K562 (cell line): ENCODE measurements at regions not wholly inside any gene's neighbourhood (a gene's known extent, or its start where the extent isn't known, plus 50 kb on each side); places are given as distances from the start of the nearest gene placed in this dataset.

ENCODE experiments used
- ATAC-seq: fragments of 200-7000 bp; cut with Tn5 transposase; 3 replicates; pipeline ENCODE4 v1.9.1; 2020; ENCODE audit warnings: moderate library complexity
- BruUV-seq: library from RNA; stranded (reverse); fragments of 400-500 nt; replicated peaks from 2 replicates; lab custom pipeline; 2021; lab: Mats Ljungman, UMichigan
- CTCF ChIA-PET: fragments of 300-600 bp; formaldehyde crosslinking; extraction: SDS; loops from one replicate; lab custom pipeline; 2021; ENCODE audit warnings: low intra/inter-chr PET ratio; lab: Yijun Ruan, JAX
- POLR2A ChIA-PET: fragments of 300-600, 350-650 bp; sonication (Branson Sonifier 250); formaldehyde crosslinking; extraction: SDS; loops from one replicate; lab custom pipeline; 2021; ENCODE audit warnings: antibody characterized with exemption, inconsistent platforms; lab: Yijun Ruan, JAX
- DNase-seq, 4 experiments: peaks; one replicate each; pipeline versions ENCODE4 v3.0.0 to v3.0.0-alpha.2; 2011 to 2018; ENCODE audit warnings: low spot score in 3 of 4, mixed read lengths in 3 of 4; ENCODE audit errors: extremely low read depth in 1 of 4
- FAIRE-seq: peaks from 2 replicates; lab custom pipeline; 2011; peaks lifted over from hg19 to GRCh38; lab: Jason Lieb, UNC
- H2AFZ ChIP-seq: 2 replicates; pipeline ENCODE4 v1.6.0; 2011; ENCODE audit warnings: low read depth, low read length, control low read depth, inconsistent platforms
- H3K27ac ChIP-seq: fragments of 200-600 bp; 3 replicates; pipeline ENCODE4 v1.8.0; 2011; ENCODE audit warnings: low read depth, mild to moderate bottlenecking, control low read depth, inconsistent platforms, low read length, moderate library complexity, mixed read lengths; ENCODE audit errors: extremely low read depth
- H3K27me3 ChIP-seq, 2 experiments: fragments of 300-600 bp in 1 of 2; 2 replicates in 1 of 2; 3 replicates in 1 of 2; pipeline versions ENCODE4 v1.6.0 to v1.8.0; 2011; ENCODE audit warnings: inconsistent platforms in 2 of 2, low read length in 2 of 2, mild to moderate bottlenecking in 1 of 2, mixed read lengths in 1 of 2, moderate library complexity in 1 of 2; ENCODE audit not compliant: control insufficient read depth in 2 of 2, insufficient read depth in 2 of 2
- H3K36me3 ChIP-seq: fragments of 300-600 bp; 3 replicates; pipeline ENCODE4 v1.8.0; 2011; ENCODE audit warnings: mild to moderate bottlenecking, low read length, inconsistent platforms; ENCODE audit not compliant: control insufficient read depth, insufficient read depth
- H3K4me1 ChIP-seq, 2 experiments: fragments of 200-600 bp in 1 of 2; replicated peaks in 1 of 2; 2 replicates in 1 of 2; 3 replicates in 1 of 2; pipeline versions ENCODE4 v1.5.1 to v1.8.0; 2011; ENCODE audit warnings: inconsistent platforms in 2 of 2, low read length in 2 of 2, mild to moderate bottlenecking in 1 of 2, mixed read lengths in 1 of 2, moderate library complexity in 1 of 2; ENCODE audit not compliant: control insufficient read depth in 2 of 2, insufficient read depth in 2 of 2
- H3K4me2 ChIP-seq: 2 replicates; pipeline ENCODE4 v1.6.1; 2011; ENCODE audit warnings: low read length, control low read depth, inconsistent platforms, mixed read lengths; ENCODE audit not compliant: insufficient read depth
- H3K4me3 ChIP-seq: fragments of 200-600 bp; sonication (generic), shearing (Covaris generic); 2 replicates; pipeline ENCODE4 v1.5.1; 2016; ENCODE audit warnings: control low read depth, inconsistent platforms
- H3K79me2 ChIP-seq: fragments of 200-600 bp; 3 replicates; pipeline ENCODE4 v1.8.0; 2011; ENCODE audit warnings: low read length, inconsistent platforms; ENCODE audit not compliant: control insufficient read depth, insufficient read depth
- H3K9ac ChIP-seq, 2 experiments: 2 replicates each; pipeline versions ENCODE4 v1.6.0 to v1.6.1; 2011; ENCODE audit warnings: low read depth in 2 of 2, low read length in 2 of 2, control low read depth in 1 of 2, inconsistent platforms in 1 of 2, mild to moderate bottlenecking in 1 of 2, mixed read lengths in 1 of 2; ENCODE audit not compliant: insufficient read depth in 1 of 2
- H3K9me1 ChIP-seq: one replicate; pipeline ENCODE4 v1.6.0; 2011; ENCODE audit warnings: inconsistent platforms, mild to moderate bottlenecking, low read length, moderate library complexity; ENCODE audit not compliant: control insufficient read depth, insufficient read depth
- H3K9me3 ChIP-seq: replicated peaks from 2 replicates; pipeline ENCODE4 v1.5.1; 2011; ENCODE audit warnings: low read depth, low read length, inconsistent platforms; ENCODE audit not compliant: control insufficient read depth, insufficient read depth
- H4K20me1 ChIP-seq: replicated peaks from 2 replicates; pipeline ENCODE4 v1.6.1; 2011; ENCODE audit warnings: low read length, inconsistent platforms, mixed read lengths; ENCODE audit not compliant: control insufficient read depth, insufficient read depth
- CC2D1A ChIP-seq: fragments of 450-650 bp; IDR thresholded peaks from 2 replicates; pipeline ENCODE4 v1.6.1; 2017; ENCODE audit warnings: mild to moderate bottlenecking
- CEBPG ChIP-seq, 3 experiments: fragments of 200-800 bp in 1 of 3; sonication (Bioruptor generic) in 1 of 3; sonication (generic) in 1 of 3; formaldehyde crosslinking in 1 of 3; IDR thresholded peaks in 2 of 3; conservative IDR thresholded peaks in 1 of 3; 2 replicates each; pipeline versions ENCODE4 v1.6.1 to v1.8.0; 2016 to 2022; ENCODE audit warnings: missing compliant biosample characterization in 2 of 3, missing genetic modification characterization in 2 of 3, mild to moderate bottlenecking in 1 of 3, missing genetic modification reagents in 1 of 3
- CREB1 ChIP-seq, 2 experiments: sonication (generic) in 1 of 2; formaldehyde crosslinking in 1 of 2; IDR thresholded peaks; 2 replicates each; pipeline versions ENCODE4 v1.6.1 to v1.8.0; 2012 to 2022; ENCODE audit warnings: inconsistent platforms in 1 of 2, mild to moderate bottlenecking in 1 of 2, missing genetic modification reagents in 1 of 2, moderate library complexity in 1 of 2
- DDX20 ChIP-seq: fragments of 450-650 bp; IDR thresholded peaks from 2 replicates; pipeline ENCODE4 v1.6.1; 2016; ENCODE audit warnings: missing genetic modification characterization, low read depth, mild to moderate bottlenecking, missing compliant biosample characterization, moderate library complexity
- FOXO4 ChIP-seq: fragments of 450-650 bp; formaldehyde crosslinking; IDR thresholded peaks from 2 replicates; pipeline ENCODE4 v1.4.0; 2020; ENCODE audit warnings: mild to moderate bottlenecking, moderate library complexity
- HDAC2 ChIP-seq: fragments of 450-650 bp; IDR thresholded peaks from 2 replicates; pipeline ENCODE4 v1.6.1; 2016; ENCODE audit warnings: mild to moderate bottlenecking
- KDM4B ChIP-seq, 2 experiments: fragments of 450-650 bp in 1 of 2; sonication (generic) in 1 of 2; IDR thresholded peaks; 2 replicates each; pipeline ENCODE4 v1.6.1; 2016 to 2017; ENCODE audit warnings: borderline replicate concordance in 2 of 2, antibody characterized with exemption in 1 of 2, low read depth in 1 of 2, mild to moderate bottlenecking in 1 of 2
- LCOR ChIP-seq: sonication (generic); formaldehyde crosslinking; IDR thresholded peaks from 2 replicates; pipeline ENCODE4 v1.8.0; 2022; ENCODE audit warnings: mild to moderate bottlenecking, missing genetic modification reagents
- MITF ChIP-seq: IDR thresholded peaks from 2 replicates; pipeline ENCODE4 v1.6.1; 2014; ENCODE audit warnings: antibody characterized with exemption
- MXI1 ChIP-seq: IDR thresholded peaks from 2 replicates; pipeline ENCODE4 v1.6.1; 2011; ENCODE audit warnings: low read depth, mild to moderate bottlenecking, improper control_type of control experiment, low read length
- NUFIP1 ChIP-seq: fragments of 450-650 bp; IDR thresholded peaks from 2 replicates; pipeline ENCODE4 v1.6.1; 2018; ENCODE audit not compliant: partially characterized antibody
- PATZ1 ChIP-seq: fragments of 250-450 bp; sonication (Bioruptor Pico); IDR thresholded peaks from 2 replicates; pipeline ENCODE4 v1.5.0; 2020; ENCODE audit warnings: mild to moderate bottlenecking, borderline replicate concordance
- RFX7 ChIP-seq: fragments of 250-450 bp; sonication (Bioruptor Pico); IDR thresholded peaks from 2 replicates; pipeline ENCODE4 v1.5.1; 2021; ENCODE audit warnings: mild to moderate bottlenecking
- RNF2 ChIP-seq: sonication (generic); IDR thresholded peaks from 2 replicates; pipeline ENCODE4 v1.6.1; 2016
- ZFP91 ChIP-seq: sonication (generic); formaldehyde crosslinking; IDR thresholded peaks from 2 replicates; pipeline ENCODE4 v1.8.0; 2022; ENCODE audit warnings: mild to moderate bottlenecking, missing genetic modification reagents
- ZNF140 ChIP-seq: fragments of 250-450 bp; sonication (Bioruptor Pico); IDR thresholded peaks from 2 replicates; pipeline ENCODE4 v1.8.0; 2021; ENCODE audit warnings: moderate library complexity, mild to moderate bottlenecking, inconsistent platforms
- ZNF431 ChIP-seq: sonication (generic); formaldehyde crosslinking; IDR thresholded peaks from 2 replicates; pipeline ENCODE4 v1.8.0; 2022; ENCODE audit warnings: mild to moderate bottlenecking, missing genetic modification reagents
- ZNF561 ChIP-seq: fragments of 450-650 bp; formaldehyde crosslinking; conservative IDR thresholded peaks from 2 replicates; pipeline ENCODE4 v1.4.0; 2020; ENCODE audit warnings: mild to moderate bottlenecking, moderate library complexity
- WGBS: fragments of 100-300 bp; shearing (Covaris generic); methylation state at CpG from one replicate; pipeline ENCODE4 v1.1.6; 2016; ENCODE audit warnings: low coverage, mixed read lengths; ENCODE audit not compliant: insufficient coverage; ENCODE audit errors: missing lambda C conversion rate; 5-methylcytosine and 5-hydroxymethylcytosine counted together
- in situ Hi-C: fragments of 300-500 bp; cut with MboI; formaldehyde crosslinking; loops from 4 replicates; pipeline ENCODE4 v1.15.0; 2018; ENCODE audit warnings: inconsistent platforms, mixed read lengths
- intact Hi-C: fragments of 100-400 bp; cut with micrococcal nuclease; formaldehyde crosslinking; loops from 2 replicates; pipeline ENCODE4 v1.14.2; 2022

- H2AFZ ChIP-seq: no peak overlapping the region
- DNase-seq (no peak), FAIRE-seq (no peak), ATAC-seq (no peak)
- intact Hi-C loops (no loop called here), in situ Hi-C loops (no loop called here)
- H3K4me2 ChIP-seq: no peak overlapping the region
- no peaks in the 10 kb centered on the region for H3K79me2 ChIP-seq
- no TSS peak for BruUV-seq
- H4K20me1 ChIP-seq: no peaks in the 10 kb centered on the region
- H3K9me3 ChIP-seq: no peaks in the 10 kb centered on the region
- TF ChIP-seq RNF2 (no peak), KDM4B (IDR thresholded peaks at IDR 0.05; ENCODE audit: borderline replicate concordance in 2 of 2, low read depth in 1 of 2) (no peak), CC2D1A (no peak), PATZ1 (no peak), RFX7 (CRISPR knock-in tag) (no peak), HDAC2 (no peak), MXI1 (no peak), LCOR (no peak), ZFP91 (CRISPR knock-in tag) (no peak), MITF (no peak), ZNF140 (CRISPR knock-in tag) (no peak), ZNF431 (CRISPR knock-in tag) (no peak), DDX20 (tag) (no peak), CREB1 (IDR thresholded peaks at IDR 0.05) (no peak), CREB1 (CRISPR knock-in tag; IDR thresholded peaks at IDR 0.05) (no peak), FOXO4 (CRISPR knock-in tag) (no peak), ZNF561 (no peak), NUFIP1 (no peak), CEBPG (CRISPR knock-in tag; IDR thresholded peaks at IDR 0.05) (no peak), CEBPG (tag; conservative IDR thresholded peaks at IDR 0.05 in 1 of 2, IDR thresholded peaks at IDR 0.05 in 1 of 2) (no peak)
- ChIA-PET POLR2A (no interaction called here), CTCF (no interaction called here)
- no peak overlapping the region for H3K27ac ChIP-seq
- 7% methylated on average over 2 of the region's 2 CpGs for WGBS
- no peaks in the 10 kb centered on the region for H3K36me3 ChIP-seq
- no peaks in the 10 kb centered on the region for H3K4me1 ChIP-seq
- no peaks in the 10 kb centered on the region for H3K9me1 ChIP-seq
- no peak overlapping the region for H3K9ac ChIP-seq
- no peak overlapping the region for H3K4me3 ChIP-seq
- no peaks in the 10 kb centered on the region for H3K27me3 ChIP-seq
Observed at GRCh38 chr2:194742706-194743105, 914.3 kb upstream of the SLC39A10 start.
